ENCODE measurements at regions not wholly inside any gene's neighbourhood (a gene's known extent, or its start where the extent isn't known, plus 50 kb on each side); places are given as distances from the start of the nearest gene placed in this dataset.

DNA sequence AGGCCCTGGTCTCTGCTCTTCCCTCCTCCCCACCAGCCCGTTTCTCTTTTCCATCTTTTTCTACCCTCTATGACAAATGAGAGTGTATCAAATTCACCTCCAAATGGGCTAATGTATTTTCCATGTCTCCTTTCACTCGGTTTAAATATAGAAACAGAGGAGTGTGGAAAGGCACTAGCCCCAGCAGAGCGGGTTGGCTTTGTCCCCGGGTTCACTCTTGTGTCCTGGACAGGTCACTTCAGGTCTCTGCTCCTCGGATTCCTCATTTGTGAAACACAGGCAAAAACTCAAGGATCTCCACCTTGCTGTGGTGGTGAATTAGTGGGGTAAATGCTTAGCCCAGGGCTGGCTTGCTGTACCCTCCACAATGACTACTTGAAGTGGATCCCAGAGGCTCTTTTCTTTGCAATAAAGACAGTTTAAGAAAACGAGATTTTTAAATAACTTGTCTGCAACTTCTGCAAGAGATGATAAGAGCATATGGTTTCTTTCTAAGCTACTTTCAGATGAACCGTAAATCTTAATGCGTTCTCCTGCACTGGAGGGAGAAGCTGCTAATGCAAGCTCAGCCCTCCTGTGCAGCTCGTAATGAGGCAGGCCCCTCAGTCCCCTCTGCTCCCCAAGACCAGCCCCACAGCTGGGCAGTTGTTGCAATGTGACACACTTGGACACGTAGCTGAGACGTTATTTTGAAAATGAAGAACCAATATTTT, 292.9 kb downstream of the THBS2 start:
- H3K36me3 Mint-ChIP-seq (ENCODE audit: low read depth): no peaks in the 10 kb centered on the region
- no peak overlapping the region for H3K4me3 ChIP-seq (ENCODE audit: low read length)
- H3K27ac ChIP-seq (ENCODE audit: low read depth, low read length): no peak overlapping the region
- H3K4me1 Mint-ChIP-seq: no peaks in the 10 kb centered on the region
- no peaks in the 10 kb centered on the region for H3K9me3 ChIP-seq (ENCODE audit: control insufficient read depth, low read length)
- no peak for DNase-seq
- H3K4me1 ChIP-seq (ENCODE audit: control insufficient read depth, insufficient read depth, low read length): no peaks in the 10 kb centered on the region
- no peaks in the 10 kb centered on the region for H3K27me3 ChIP-seq (ENCODE audit: control insufficient read depth, insufficient read depth, low read length, poor library complexity, severe bottlenecking)
- no peaks in the 10 kb centered on the region for H3K9me3 Mint-ChIP-seq
- no peaks in the 10 kb centered on the region for H3K27me3 Mint-ChIP-seq (ENCODE audit: insufficient read depth)
- TF ChIP-seq, protein P1, sequence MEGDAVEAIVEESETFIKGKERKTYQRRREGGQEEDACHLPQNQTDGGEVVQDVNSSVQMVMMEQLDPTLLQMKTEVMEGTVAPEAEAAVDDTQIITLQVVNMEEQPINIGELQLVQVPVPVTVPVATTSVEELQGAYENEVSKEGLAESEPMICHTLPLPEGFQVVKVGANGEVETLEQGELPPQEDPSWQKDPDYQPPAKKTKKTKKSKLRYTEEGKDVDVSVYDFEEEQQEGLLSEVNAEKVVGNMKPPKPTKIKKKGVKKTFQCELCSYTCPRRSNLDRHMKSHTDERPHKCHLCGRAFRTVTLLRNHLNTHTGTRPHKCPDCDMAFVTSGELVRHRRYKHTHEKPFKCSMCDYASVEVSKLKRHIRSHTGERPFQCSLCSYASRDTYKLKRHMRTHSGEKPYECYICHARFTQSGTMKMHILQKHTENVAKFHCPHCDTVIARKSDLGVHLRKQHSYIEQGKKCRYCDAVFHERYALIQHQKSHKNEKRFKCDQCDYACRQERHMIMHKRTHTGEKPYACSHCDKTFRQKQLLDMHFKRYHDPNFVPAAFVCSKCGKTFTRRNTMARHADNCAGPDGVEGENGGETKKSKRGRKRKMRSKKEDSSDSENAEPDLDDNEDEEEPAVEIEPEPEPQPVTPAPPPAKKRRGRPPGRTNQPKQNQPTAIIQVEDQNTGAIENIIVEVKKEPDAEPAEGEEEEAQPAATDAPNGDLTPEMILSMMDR (conservative IDR thresholded peaks at IDR 0.05): no peak
- 81 to 89% methylated on average over 3 to 11 of the region's 11 CpGs for WGBS, 2 experiments (ENCODE audit: insufficient coverage in 1 of 2, insufficient read length in 1 of 2)
- H3K27ac Mint-ChIP-seq: no peak overlapping the region
- H3K9ac ChIP-seq (ENCODE audit: extremely low read depth, low read length, poor library complexity, severe bottlenecking): no peak overlapping the region
- no peaks in the 10 kb centered on the region for H3K36me3 ChIP-seq (ENCODE audit: control insufficient read depth, insufficient read depth, low read length)
- H3K4me3 Mint-ChIP-seq: no peak overlapping the region

DNA sequence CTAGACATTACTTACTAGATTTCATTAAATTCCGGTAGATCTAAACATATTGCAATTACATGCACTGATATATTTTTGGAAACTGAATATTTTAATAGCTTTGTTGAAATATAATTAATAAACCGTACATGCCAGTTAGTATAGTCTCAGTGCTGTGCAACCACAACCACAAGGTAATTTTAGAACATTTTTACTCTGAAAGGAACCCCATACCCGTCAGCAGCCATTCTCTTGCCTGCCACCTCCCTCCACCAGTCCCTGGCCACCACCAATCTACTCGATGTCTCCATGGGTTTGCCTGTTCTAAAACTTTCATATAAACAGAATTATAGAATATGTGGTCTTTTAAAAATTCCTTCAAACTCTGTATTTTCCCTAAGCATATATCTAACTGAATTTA, 293.9 kb downstream of the THBS2 start:
- Histone ChIP-seq H3K27me3 (ENCODE audit: control insufficient read depth, insufficient read depth, low read length, poor library complexity, severe bottlenecking) (no peaks in the 10 kb centered on the region), H3K4me3 (ENCODE audit: low read length) (no peak overlapping the region), H3K9me3 (ENCODE audit: control insufficient read depth, low read length) (no peaks in the 10 kb centered on the region), H3K4me1 (ENCODE audit: control insufficient read depth, insufficient read depth, low read length) (no peaks in the 10 kb centered on the region), H3K36me3 (ENCODE audit: control insufficient read depth, insufficient read depth, low read length) (no peaks in the 10 kb centered on the region), H3K9ac (ENCODE audit: extremely low read depth, low read length, poor library complexity, severe bottlenecking) (no peak overlapping the region), H3K27ac (ENCODE audit: low read depth, low read length) (no peak overlapping the region)
- Mint-ChIP-seq H3K4me1 (no peaks in the 10 kb centered on the region), H3K27ac (no peak overlapping the region), H3K9me3 (no peaks in the 10 kb centered on the region), H3K36me3 (ENCODE audit: low read depth) (no peaks in the 10 kb centered on the region), H3K4me3 (no peak overlapping the region), H3K27me3 (ENCODE audit: insufficient read depth) (no peaks in the 10 kb centered on the region)
- no peak for DNase-seq
- WGBS, 2 experiments (ENCODE audit: insufficient coverage in 1 of 2, insufficient read length in 1 of 2): 90 to 100% methylated on average over 1 to 4 of the region's 4 CpGs
- TF ChIP-seq, protein P1 (conservative IDR thresholded peaks at IDR 0.05): no peak

DNA sequence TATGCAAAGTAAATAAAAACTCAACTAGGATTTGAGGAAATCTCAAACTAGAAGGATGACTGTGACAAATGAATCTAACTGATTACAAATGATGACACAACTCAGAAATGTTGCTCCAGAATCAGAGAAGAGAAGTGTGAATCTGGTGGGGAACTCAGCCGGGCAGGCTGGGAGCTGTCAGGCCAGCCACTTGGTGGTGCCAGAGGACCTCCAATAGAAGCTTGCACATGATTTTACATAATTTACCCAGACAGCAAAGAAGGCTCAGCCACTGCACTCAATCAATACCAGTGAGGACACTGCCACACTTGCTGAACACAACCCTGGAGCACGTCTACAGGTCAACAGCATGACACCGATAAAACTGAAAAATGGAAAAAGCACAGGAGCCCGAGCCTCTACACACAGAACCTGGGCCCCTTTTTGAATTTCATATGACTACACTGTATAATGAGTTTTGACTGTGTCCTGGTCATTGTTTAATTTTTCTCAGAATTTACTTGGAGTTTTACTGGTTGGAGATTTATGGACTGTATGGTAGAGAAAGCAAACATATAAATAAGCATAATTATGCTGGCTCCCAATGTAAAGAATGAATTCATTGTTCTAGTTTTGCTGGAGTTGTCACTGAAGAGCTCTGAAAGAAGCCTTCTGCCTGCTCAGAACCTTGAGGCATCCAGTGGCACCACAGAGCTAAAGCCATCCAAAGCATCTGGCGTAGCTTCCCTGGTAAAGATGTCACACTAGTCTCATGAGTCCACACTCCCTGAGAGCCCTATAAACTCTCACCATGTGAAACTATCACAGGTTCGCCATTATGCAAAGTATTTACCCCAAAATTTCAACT, 296.5 kb downstream of the THBS2 start:
- H3K9me3 Mint-ChIP-seq: no peaks in the 10 kb centered on the region
- H3K27ac Mint-ChIP-seq: no peak overlapping the region
- H3K9ac ChIP-seq (ENCODE audit: extremely low read depth, low read length, poor library complexity, severe bottlenecking): no peak overlapping the region
- H3K27ac ChIP-seq (ENCODE audit: low read depth, low read length): no peak overlapping the region
- no peaks in the 10 kb centered on the region for H3K27me3 ChIP-seq (ENCODE audit: control insufficient read depth, insufficient read depth, low read length, poor library complexity, severe bottlenecking)
- 67 to 80% methylated on average over 2 to 6 of the region's 6 CpGs for WGBS, 2 experiments (ENCODE audit: insufficient coverage in 1 of 2, insufficient read length in 1 of 2)
- no peaks in the 10 kb centered on the region for H3K27me3 Mint-ChIP-seq (ENCODE audit: insufficient read depth)
- DNase-seq: peak; percentile 87
- H3K36me3 Mint-ChIP-seq (ENCODE audit: low read depth): no peaks in the 10 kb centered on the region
- H3K36me3 ChIP-seq (ENCODE audit: control insufficient read depth, insufficient read depth, low read length): no peaks in the 10 kb centered on the region
- H3K9me3 ChIP-seq (ENCODE audit: control insufficient read depth, low read length): no peaks in the 10 kb centered on the region
- TF ChIP-seq, protein P1 (conservative IDR thresholded peaks at IDR 0.05): peak; percentile 93
- no peaks in the 10 kb centered on the region for H3K4me1 Mint-ChIP-seq
- no peak overlapping the region for H3K4me3 Mint-ChIP-seq
- no peak overlapping the region for H3K4me3 ChIP-seq (ENCODE audit: low read length)
- no peaks in the 10 kb centered on the region for H3K4me1 ChIP-seq (ENCODE audit: control insufficient read depth, insufficient read depth, low read length)

Data from endodermal cell (in vitro differentiated cells).